Liver (tissue), 2 donors: ENCODE measurements at regions not wholly inside any gene's neighbourhood (a gene's known extent, or its start where the extent isn't known, plus 50 kb on each side); places are given as distances from the start of the nearest gene placed in this dataset.

ENCODE experiments used
- MAX ChIP-seq: IDR thresholded peaks from 2 replicates; pipeline ENCODE4 v1.6.1; 2016; ENCODE audit warnings: antibody characterized with exemption
- RAD21 ChIP-seq, 2 donors: IDR thresholded peaks; 2 replicates each; pipeline ENCODE4 v1.6.1; 2016; ENCODE audit warnings: antibody characterized with exemption in 2 of 2, mild to moderate bottlenecking in 2 of 2
- TAF1 ChIP-seq: conservative IDR thresholded peaks from 2 replicates; pipeline ENCODE4 v1.6.1; 2016; ENCODE audit warnings: antibody characterized with exemption, mild to moderate bottlenecking
- donor health status: healthy.

- no peak for TF ChIP-seq TAF1
- no peak for TF ChIP-seq RAD21 (IDR thresholded peaks at IDR 0.05)
- no peak for TF ChIP-seq MAX
Observed at GRCh38 chr1:168420177-168420576, 123.6 kb downstream of the XCL2 start.
